HG03139 (cell line): ENCODE measurements at regions not wholly inside any gene's neighbourhood (a gene's known extent, or its start where the extent isn't known, plus 50 kb on each side); places are given as distances from the start of the nearest gene placed in this dataset.
"Not testable (repeated sequence)": the region's sequence is repeated elsewhere in the genome, so short reads cannot be mapped to it uniquely, and the experiment has no call there.

Experiments
- ATAC-seq: cut with Tn5 transposase; IDR thresholded peaks from one replicate; pipeline ENCODE4 v1.9.1; 2021; ENCODE audit not compliant: unreplicated experiment

GRCh38 chr3:34102288-34102687 lies 303.9 kb downstream of the PDCD6IP start:
- no peak for ATAC-seq

DNA sequence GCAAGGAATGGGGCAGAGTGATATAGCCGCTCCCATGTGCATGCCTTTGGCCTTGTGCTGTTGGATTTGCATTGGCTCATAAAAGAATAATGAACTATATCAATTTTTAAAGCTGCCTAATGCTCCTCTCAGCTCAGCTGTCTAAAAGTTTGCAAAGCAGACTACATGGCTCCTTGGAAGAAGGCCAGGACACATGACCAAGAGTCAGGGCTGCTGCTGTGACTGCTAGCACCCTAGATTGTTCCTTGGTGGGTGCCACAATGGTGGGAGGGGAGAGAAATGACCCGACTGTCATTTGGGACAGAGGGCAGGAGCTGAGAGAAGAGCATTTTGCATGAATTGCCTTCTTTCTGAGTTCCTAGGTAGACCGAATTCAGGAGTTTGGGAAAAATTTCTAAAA lies 307.9 kb downstream of the PDCD6IP start:
- ATAC-seq, result no peak

GRCh38 chr3:34106879-34107278 lies 308.4 kb downstream of the PDCD6IP start:
- no peak for ATAC-seq

- ATAC-seq, result peak; percentile 41
Observed at GRCh38 chr3:34107669-34108068, 309.2 kb downstream of the PDCD6IP start.

- no peak for ATAC-seq
Observed at GRCh38 chr3:34109021-34109420, 310.6 kb downstream of the PDCD6IP start.

GRCh38 chr3:34109846-34110245 lies 311.4 kb downstream of the PDCD6IP start:
- ATAC-seq, result peak; percentile 42

GRCh38 chr3:34111361-34111760 lies 312.9 kb downstream of the PDCD6IP start:
- no peak for ATAC-seq

DNA sequence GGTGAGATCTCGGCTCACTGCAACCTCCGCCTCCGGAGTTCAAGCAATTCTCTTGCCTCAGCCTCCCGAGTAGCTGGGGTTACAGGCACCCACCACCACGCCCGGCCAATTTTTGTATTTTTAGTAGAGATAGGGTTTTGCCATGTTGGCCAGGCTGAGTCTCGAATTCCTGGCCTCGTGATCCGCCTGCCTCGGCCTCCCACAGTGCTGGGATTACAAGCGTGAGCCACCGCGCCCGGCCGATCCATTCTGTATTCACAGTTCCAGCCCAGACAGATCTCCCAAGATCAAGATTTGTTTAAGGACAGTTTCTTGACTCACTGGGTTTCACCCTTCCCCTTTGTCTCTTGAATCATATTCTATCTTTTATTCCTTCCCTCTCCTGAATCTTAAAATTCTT lies 313.8 kb downstream of the PDCD6IP start:
- not testable (repeated sequence) for ATAC-seq

- ATAC-seq, result no peak
Observed at GRCh38 chr3:34131091-34131490, 332.7 kb downstream of the PDCD6IP start.

DNA sequence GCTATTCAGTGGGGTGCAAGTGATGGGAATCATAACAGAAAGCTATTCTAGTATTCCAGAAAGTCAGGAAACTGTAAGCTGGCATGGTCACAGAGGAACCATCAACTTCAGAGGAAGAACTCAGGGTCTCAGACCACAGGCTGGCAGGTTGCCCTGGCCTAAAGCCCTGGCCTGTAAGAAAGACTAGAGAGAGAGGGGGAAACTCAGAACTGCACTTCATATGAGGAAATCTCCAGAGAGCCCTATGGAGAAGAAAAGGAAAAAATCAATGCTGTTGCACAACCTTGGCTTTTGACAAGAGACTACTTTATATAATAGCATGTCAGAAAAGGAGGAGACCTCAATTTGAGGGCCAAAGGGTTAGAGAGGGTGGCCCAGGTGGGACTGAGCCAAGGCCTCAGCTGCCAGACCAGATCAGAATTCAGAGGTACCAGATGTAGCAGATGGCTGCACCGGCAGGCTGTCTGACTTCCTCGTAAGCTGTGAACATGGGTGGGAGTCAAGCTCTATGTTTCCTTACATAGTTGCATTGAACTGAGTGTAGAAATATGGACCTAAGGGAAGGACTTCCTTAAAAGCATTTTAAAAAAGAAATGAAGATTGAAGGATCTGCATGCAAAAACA lies 333.8 kb downstream of the PDCD6IP start:
- ATAC-seq, result no peak

DNA sequence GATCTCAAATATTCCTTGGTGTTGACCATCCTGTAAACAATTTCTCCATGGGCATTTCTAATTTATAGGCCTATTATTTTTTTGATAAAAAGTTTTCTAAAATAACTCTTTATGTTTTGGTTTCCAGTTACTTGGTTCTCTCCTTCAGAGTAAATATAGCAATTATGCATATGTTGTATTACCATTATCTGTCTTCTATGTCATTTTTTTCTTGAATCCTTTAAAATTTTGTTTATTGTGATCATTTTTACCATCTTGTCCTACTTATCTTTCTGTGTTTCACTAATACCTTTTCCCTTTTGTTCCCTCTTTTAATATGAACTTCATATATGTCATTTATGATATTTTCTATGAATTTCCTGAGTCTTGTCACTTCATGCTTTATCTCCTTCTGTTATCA lies 341.1 kb downstream of the PDCD6IP start:
- no peak for ATAC-seq

- ATAC-seq, result no peak
Observed at GRCh38 chr3:34140616-34141015, 342.2 kb downstream of the PDCD6IP start.

- ATAC-seq, result no peak
Observed at GRCh38 chr3:34141841-34142337, 343.5 kb downstream of the PDCD6IP start.

- ATAC-seq, result no peak
Observed at GRCh38 chr3:34145796-34146195, 347.4 kb downstream of the PDCD6IP start.

DNA sequence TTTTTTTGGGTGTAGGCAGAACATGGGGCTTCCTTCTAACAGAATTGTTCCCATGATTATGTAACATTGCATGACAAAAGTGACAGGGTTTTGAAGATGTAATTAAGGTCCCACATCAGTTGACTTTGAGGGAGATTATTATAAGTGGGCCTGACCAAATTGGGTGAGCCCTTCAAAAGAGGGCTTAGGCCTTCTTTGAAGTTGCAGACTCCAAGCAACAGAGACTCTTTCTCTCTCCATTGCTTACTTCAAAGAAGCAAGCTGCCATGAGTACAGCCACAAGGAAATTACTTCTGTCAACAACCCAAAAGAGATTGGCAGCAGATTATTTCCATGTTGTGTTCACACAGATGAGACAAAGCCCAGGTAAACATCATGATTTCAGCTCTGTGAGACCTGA lies 348.2 kb downstream of the PDCD6IP start:
- no peak for ATAC-seq

DNA sequence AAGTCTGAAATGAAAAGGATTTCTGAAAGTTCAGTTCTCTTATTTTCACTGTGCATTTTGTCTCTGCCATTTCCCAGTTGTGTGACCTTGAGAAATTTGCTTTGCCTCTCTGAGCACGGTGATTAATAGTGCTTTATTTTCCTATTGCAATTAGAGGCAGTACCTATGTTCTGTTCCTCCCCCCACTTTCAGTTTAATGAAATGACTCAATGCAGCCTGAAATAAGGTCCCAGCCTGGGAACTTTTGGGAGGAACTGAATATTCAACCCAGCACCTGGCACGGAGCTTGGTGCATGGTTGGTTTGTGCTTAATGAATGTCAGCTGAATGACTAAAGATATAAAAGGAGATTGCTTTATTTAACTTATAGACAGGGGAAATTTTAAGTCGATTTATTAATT lies 352.6 kb downstream of the PDCD6IP start:
- no peak for ATAC-seq

DNA sequence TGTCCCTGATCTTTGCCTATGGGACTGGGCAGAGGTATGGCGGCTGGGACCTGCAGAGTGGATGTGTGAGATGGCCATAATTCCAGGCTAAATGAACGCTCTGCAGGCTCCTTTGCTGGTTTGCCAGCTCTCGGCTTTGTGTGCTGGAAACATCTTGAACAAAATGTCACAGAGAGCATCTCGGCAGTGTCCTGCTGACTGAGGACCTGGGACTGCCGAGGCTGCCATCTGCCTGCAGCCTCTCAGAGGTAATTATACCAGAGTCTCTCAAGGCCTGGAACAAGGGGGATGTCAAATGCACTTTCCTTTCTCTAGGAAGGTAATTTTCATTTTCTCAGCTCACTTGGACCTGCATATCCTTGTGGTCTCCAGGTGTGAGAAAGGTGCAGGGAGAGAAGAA lies 354.2 kb downstream of the PDCD6IP start:
- no peak for ATAC-seq

DNA sequence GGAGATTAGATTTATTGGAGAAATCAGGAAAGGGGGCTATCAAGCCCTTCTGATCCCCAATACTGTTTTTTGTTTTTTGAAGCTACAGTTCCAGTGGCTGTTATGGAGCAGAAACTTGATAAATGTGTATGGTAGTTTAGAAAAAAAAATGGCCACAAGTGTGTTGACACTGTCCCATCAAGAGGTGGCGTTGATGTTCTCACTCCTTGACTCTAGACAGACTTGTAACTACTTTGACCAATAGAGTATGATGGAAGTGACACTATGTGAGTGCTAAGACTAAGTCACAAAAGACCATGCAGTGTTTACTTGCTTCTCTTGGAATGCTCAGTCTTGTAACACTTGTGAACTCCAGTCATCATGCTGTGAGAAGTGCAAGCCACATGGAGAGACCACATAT lies 356.7 kb downstream of the PDCD6IP start:
- ATAC-seq, result no peak

DNA sequence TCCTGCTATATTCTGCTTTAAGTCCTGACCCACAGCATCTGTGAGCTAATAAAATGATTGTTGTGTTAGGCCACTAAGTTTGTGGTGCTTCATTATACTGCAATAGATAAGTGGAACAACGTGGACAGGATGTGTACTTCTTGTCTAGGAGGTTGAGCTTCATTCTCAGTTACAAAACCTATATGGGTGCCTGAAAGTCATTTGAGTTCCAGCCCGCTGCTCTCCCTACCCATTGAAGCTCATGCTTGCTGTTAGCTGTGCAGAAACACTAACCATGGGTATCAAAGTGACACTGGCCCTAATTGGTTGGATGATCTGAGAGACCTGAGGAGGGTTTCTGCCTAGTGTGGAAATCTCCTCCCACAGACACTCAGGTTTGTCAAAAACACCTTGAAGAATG lies 357.2 kb downstream of the PDCD6IP start:
- ATAC-seq, result peak; percentile 52

DNA sequence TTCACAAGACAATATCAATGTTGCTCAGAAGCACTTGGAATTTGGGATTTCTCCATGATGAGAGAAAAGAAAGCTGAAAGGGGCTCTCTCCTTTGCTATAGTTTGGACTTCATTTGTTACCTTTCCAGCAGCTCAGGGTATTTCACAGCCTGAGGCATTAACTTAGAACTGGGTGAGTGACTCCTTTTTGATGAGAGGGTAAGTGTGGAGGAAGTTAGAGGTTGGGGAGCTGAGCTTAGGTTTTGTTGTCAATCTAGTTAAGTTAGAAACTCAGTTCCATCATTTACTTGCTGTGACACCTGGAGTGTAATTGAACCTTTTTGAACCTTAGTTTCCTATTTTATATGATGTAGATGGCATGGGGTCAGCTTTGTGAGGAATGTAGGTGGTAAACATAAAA lies 359.1 kb downstream of the PDCD6IP start:
- ATAC-seq, result no peak

GRCh38 chr3:34159613-34160420 lies 361.4 kb downstream of the PDCD6IP start:
- ATAC-seq, result no peak

DNA sequence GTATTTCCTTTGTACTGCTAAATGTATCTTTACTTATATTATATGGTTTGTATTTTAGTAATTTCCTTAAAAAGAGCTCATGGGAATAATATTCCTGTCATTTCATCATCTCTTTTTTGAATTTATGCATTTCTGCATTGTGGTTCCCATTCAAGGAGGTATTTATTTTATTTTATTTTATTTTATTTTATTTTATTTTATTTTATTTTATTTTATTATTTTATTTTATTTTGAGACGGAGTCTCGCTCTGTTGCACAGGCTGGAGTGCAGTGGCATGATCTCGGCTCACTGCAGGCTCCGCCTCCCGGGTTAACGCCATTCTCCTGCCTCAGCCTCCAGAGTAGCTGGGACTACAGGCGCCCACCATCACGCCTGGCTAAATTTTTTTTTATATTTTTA lies 371.2 kb downstream of the PDCD6IP start:
- ATAC-seq, result not testable (repeated sequence)
